H1 (cell line): ENCODE measurements at regions not wholly inside any gene's neighbourhood (a gene's known extent, or its start where the extent isn't known, plus 50 kb on each side); places are given as distances from the start of the nearest gene placed in this dataset.

Experiments
- CTCF ChIA-PET: fragments of 300-600 bp; sonication (Branson Sonifier 250); formaldehyde crosslinking; loops from one replicate; lab custom pipeline; 2021; ENCODE audit not compliant: partially characterized antibody; lab: Charles Lee
- POLR2A ChIA-PET: fragments of 300-600 bp; sonication (Branson Sonifier 250); formaldehyde crosslinking; loops from one replicate; lab custom pipeline; 2021; ENCODE audit warnings: inconsistent platforms; ENCODE audit not compliant: partially characterized antibody; lab: Charles Lee
- DNase-seq, 2 experiments: peaks; one replicate each; pipeline versions ENCODE4 v3.0.0 to v3.0.0-alpha.2; 2010 to 2022; ENCODE audit warnings: low spot score in 2 of 2, low read depth in 1 of 2, mixed read lengths in 1 of 2
- FAIRE-seq: peaks from 2 replicates; lab custom pipeline; 2011; peaks lifted over from hg19 to GRCh38; lab: Jason Lieb, UNC
- H2AFZ ChIP-seq: 2 replicates; pipeline ENCODE4 v1.8.1; 2012; ENCODE audit warnings: low read length, inconsistent platforms
- H2AK5ac ChIP-seq: 2 replicates; pipeline ENCODE4 v1.6.1; 2013; ENCODE audit warnings: low read depth, low read length
- H2BK120ac ChIP-seq: replicated peaks from 2 replicates; pipeline ENCODE3; 2013; ENCODE audit warnings: low read depth, low read length, inconsistent platforms
- H2BK12ac ChIP-seq: 2 replicates; pipeline ENCODE4 v1.6.1; 2013; ENCODE audit warnings: low read depth, low read length
- H2BK15ac ChIP-seq: 2 replicates; pipeline ENCODE4 v1.6.1; 2013; ENCODE audit warnings: low read length
- H2BK20ac ChIP-seq: 2 replicates; pipeline ENCODE4 v1.6.1; 2013; ENCODE audit warnings: low read length
- H2BK5ac ChIP-seq: 2 replicates; pipeline ENCODE4 v1.6.1; 2013; ENCODE audit warnings: low read depth, low read length
- H3K14ac ChIP-seq: 2 replicates; pipeline ENCODE4 v1.6.1; 2013; ENCODE audit warnings: inconsistent platforms; ENCODE audit not compliant: insufficient read length
- H3K18ac ChIP-seq: 2 replicates; pipeline ENCODE4 v1.6.1; 2013; ENCODE audit warnings: low read length; ENCODE audit errors: extremely low read depth
- H3K23ac ChIP-seq: 2 replicates; pipeline ENCODE4 v1.6.1; 2013; ENCODE audit warnings: inconsistent platforms; ENCODE audit not compliant: insufficient read length
- H3K23me2 ChIP-seq: 2 replicates; pipeline ENCODE4 v1.6.1; 2013; ENCODE audit warnings: low read depth, low read length
- H3K27ac ChIP-seq: 2 replicates; pipeline ENCODE4 v1.6.1; 2011; ENCODE audit warnings: low read depth, low read length, inconsistent platforms
- H3K27me3 ChIP-seq, 4 experiments: replicated peaks in 1 of 4; 1 replicate in 1 of 4; 2 replicates in 3 of 4; pipeline versions ENCODE4 v1.6.1 to v1.8.1; 2011 to 2013; ENCODE audit warnings: low read length in 3 of 4, mild to moderate bottlenecking in 3 of 4, inconsistent platforms in 2 of 4, mixed read lengths in 2 of 4, moderate library complexity in 1 of 4; ENCODE audit not compliant: control insufficient read depth in 3 of 4, insufficient read depth in 3 of 4; ENCODE audit errors: extremely low read depth in 1 of 4
- H3K36me3 ChIP-seq, 4 experiments: 2 replicates each; pipeline versions ENCODE4 v1.6.1 to v1.8.1; 2011 to 2013; ENCODE audit warnings: mild to moderate bottlenecking in 4 of 4, low read length in 3 of 4, moderate library complexity in 2 of 4, control low read depth in 1 of 4, inconsistent platforms in 1 of 4; ENCODE audit not compliant: insufficient read depth in 4 of 4, control insufficient read depth in 2 of 4
- H3K4ac ChIP-seq: replicated peaks from 2 replicates; pipeline ENCODE3; 2013; ENCODE audit warnings: low read length, low read depth, mixed read lengths, inconsistent platforms; ENCODE audit not compliant: insufficient read length
- H3K4me1 ChIP-seq, 4 experiments: replicated peaks in 1 of 4; 1 replicate in 1 of 4; 2 replicates in 3 of 4; pipeline versions ENCODE4 v1.6.1 to v1.8.1; 2011 to 2013; ENCODE audit warnings: low read length in 3 of 4, inconsistent platforms in 2 of 4, mixed read lengths in 1 of 4; ENCODE audit not compliant: insufficient read depth in 4 of 4, control insufficient read depth in 3 of 4
- H3K4me2 ChIP-seq, 2 experiments: 2 replicates each; pipeline versions ENCODE4 v1.6.1 to v1.8.1; 2011 to 2013; ENCODE audit warnings: low read depth in 2 of 2, low read length in 2 of 2, control low read depth in 1 of 2, inconsistent platforms in 1 of 2, mild to moderate bottlenecking in 1 of 2; ENCODE audit not compliant: insufficient read depth in 1 of 2
- H3K4me3 ChIP-seq, 4 experiments: fragments of 200-600, 300-600 bp in 1 of 4; sonication (generic), shearing (Covaris generic), sonication (Bioruptor Twin) in 1 of 4; 2 replicates each; pipeline versions ENCODE4 v1.5.1 to v1.8.1; 2011 to 2016; ENCODE audit warnings: low read length in 4 of 4, low read depth in 3 of 4, control low read depth in 2 of 4, inconsistent platforms in 2 of 4, mild to moderate bottlenecking in 2 of 4, mixed read lengths in 1 of 4, moderate library complexity in 1 of 4; ENCODE audit not compliant: insufficient read depth in 2 of 4; ENCODE audit errors: extremely low read depth in 1 of 4
- H3K56ac ChIP-seq: replicated peaks from 2 replicates; pipeline ENCODE3; 2013; ENCODE audit warnings: low read depth, mild to moderate bottlenecking, mixed read lengths, low read length, inconsistent platforms; ENCODE audit not compliant: insufficient read length
- H3K79me1 ChIP-seq: 2 replicates; pipeline ENCODE4 v1.6.1; 2013; ENCODE audit warnings: low read depth, low read length, control low read depth
- H3K79me2 ChIP-seq, 2 experiments: 2 replicates each; pipeline versions ENCODE4 v1.6.1 to v1.8.1; 2012 to 2013; ENCODE audit warnings: low read length in 2 of 2, mild to moderate bottlenecking in 2 of 2, inconsistent platforms in 1 of 2; ENCODE audit not compliant: insufficient read depth in 2 of 2, control insufficient read depth in 1 of 2
- H3K9ac ChIP-seq, 4 experiments: replicated peaks in 1 of 4; 1 replicate in 1 of 4; 2 replicates in 3 of 4; pipeline versions ENCODE4 v1.6.1 to v1.8.1; 2011 to 2013; ENCODE audit warnings: low read depth in 3 of 4, low read length in 3 of 4, control low read depth in 2 of 4, mild to moderate bottlenecking in 2 of 4, moderate library complexity in 2 of 4, inconsistent platforms in 1 of 4; ENCODE audit errors: extremely low read depth in 1 of 4
- H3K9me3 ChIP-seq, 2 experiments: 2 replicates each; pipeline versions ENCODE4 v1.6.1 to v1.8.1; 2012 to 2013; ENCODE audit warnings: mild to moderate bottlenecking in 2 of 2, moderate library complexity in 2 of 2, control low read depth in 1 of 2, inconsistent platforms in 1 of 2, low read depth in 1 of 2, low read length in 1 of 2, mixed read lengths in 1 of 2; ENCODE audit not compliant: insufficient read depth in 2 of 2
- H4K20me1 ChIP-seq, 2 experiments: replicated peaks in 1 of 2; 2 replicates each; pipeline versions ENCODE3 to v1.8.1; 2011 to 2013; ENCODE audit warnings: inconsistent platforms in 2 of 2, low read length in 2 of 2, mild to moderate bottlenecking in 1 of 2; ENCODE audit not compliant: insufficient read depth in 2 of 2, control insufficient read depth in 1 of 2
- H4K5ac ChIP-seq: 2 replicates; pipeline ENCODE4 v1.6.1; 2013; ENCODE audit warnings: low read length, low read depth, mixed read lengths, inconsistent platforms; ENCODE audit not compliant: insufficient read length
- H4K8ac ChIP-seq: 2 replicates; pipeline ENCODE4 v1.8.0; 2013; ENCODE audit warnings: mild to moderate bottlenecking, moderate library complexity, low read length, inconsistent platforms; ENCODE audit not compliant: insufficient read depth; ENCODE audit errors: extremely low read depth
- H4K91ac ChIP-seq: replicated peaks from 2 replicates; pipeline ENCODE3; 2013; ENCODE audit warnings: low read length, mixed read lengths, inconsistent platforms; ENCODE audit not compliant: insufficient read length
- ATF3 ChIP-seq: IDR thresholded peaks from 2 replicates; pipeline ENCODE4 v1.6.1; 2011; ENCODE audit warnings: low read depth, mild to moderate bottlenecking, low read length; ENCODE audit not compliant: insufficient read depth
- CEBPB ChIP-seq: IDR thresholded peaks from 2 replicates; pipeline ENCODE4 v1.6.1; 2012; ENCODE audit warnings: low read depth, low read length
- JUN ChIP-seq: IDR thresholded peaks from 2 replicates; pipeline ENCODE4 v1.6.1; 2011; ENCODE audit warnings: low read depth, mild to moderate bottlenecking, improper control_type of control experiment, low read length
- MAX ChIP-seq: IDR thresholded peaks from 2 replicates; pipeline ENCODE4 v1.6.1; 2012; ENCODE audit warnings: inconsistent platforms
- POLR2A ChIP-seq, 2 experiments: IDR thresholded peaks; 1 replicate in 1 of 2; 2 replicates in 1 of 2; pipeline ENCODE4 v1.6.1; 2011; ENCODE audit warnings: low read depth in 2 of 2, low read length in 2 of 2, mild to moderate bottlenecking in 2 of 2; ENCODE audit errors: control extremely low read depth in 1 of 2
- POLR2AphosphoS5 ChIP-seq: IDR thresholded peaks from 2 replicates; pipeline ENCODE4 v1.6.1; 2011; ENCODE audit warnings: low read depth, low read length
- TCF12 ChIP-seq: IDR thresholded peaks from 2 replicates; pipeline ENCODE4 v1.6.1; 2011; ENCODE audit warnings: low read depth, mild to moderate bottlenecking, low read length
- USF2 ChIP-seq: IDR thresholded peaks from 2 replicates; pipeline ENCODE4 v1.6.1; 2011; ENCODE audit warnings: low read length, improper control_type of control experiment
- WGBS, 2 experiments: shearing (Covaris generic) in 1 of 2; methylation state at CpG; one replicate each; pipeline versions ENCODE4 v1.1.6 to v1.1.7; 2013 to 2015; ENCODE audit warnings: low lambda C conversion rate in 2 of 2, mixed read lengths in 2 of 2, inconsistent platforms in 1 of 2, low coverage in 1 of 2, missing lambda C conversion rate in 1 of 2; ENCODE audit not compliant: insufficient replicate concordance in 2 of 2, insufficient coverage in 1 of 2, insufficient read length in 1 of 2; ENCODE audit errors: extremely low coverage in 1 of 2, missing lambda C conversion rate in 1 of 2; 5-methylcytosine and 5-hydroxymethylcytosine counted together

GRCh38 chr14:44771496-44771895 is 190.3 kb downstream of the KLHL28 start:
- no peaks in the 10 kb centered on the region for H3K27me3 ChIP-seq
- no peaks in the 10 kb centered on the region for H4K20me1 ChIP-seq
- ChIA-PET CTCF (no interaction called here), POLR2A (no interaction called here)
- H3K9me3 ChIP-seq: no peaks in the 10 kb centered on the region
- no peak overlapping the region for H2BK120ac ChIP-seq
- H3K23ac ChIP-seq: no peak overlapping the region
- H4K91ac ChIP-seq: no peak overlapping the region
- DNase-seq (no peak), FAIRE-seq (no peak)
- no peak overlapping the region for H3K18ac ChIP-seq
- H3K4ac ChIP-seq: no peak overlapping the region
- TF ChIP-seq ATF3 (no peak), POLR2A (IDR thresholded peaks at IDR 0.05; ENCODE audit: control extremely low read depth in 1 of 2, low read depth in 2 of 2, low read length in 2 of 2) (no peak), TCF12 (no peak), JUN (no peak), MAX (no peak), USF2 (no peak), POLR2AphosphoS5 (no peak), CEBPB (no peak)
- no peaks in the 10 kb centered on the region for H3K79me1 ChIP-seq
- no peak overlapping the region for H2BK15ac ChIP-seq
- no peak overlapping the region for H3K4me2 ChIP-seq
- no peak overlapping the region for H4K8ac ChIP-seq
- H4K5ac ChIP-seq: no peak overlapping the region
- no peak overlapping the region for H3K27ac ChIP-seq
- H3K36me3 ChIP-seq: no peaks in the 10 kb centered on the region
- no peak overlapping the region for H2AK5ac ChIP-seq
- no peaks in the 10 kb centered on the region for H3K23me2 ChIP-seq
- H3K79me2 ChIP-seq: no peaks in the 10 kb centered on the region
- 100% methylated on average over 1 of the region's 1 CpG; no CpG with 5 or more reads in 1 of the 2 experiments for WGBS, 2 experiments
- H2BK12ac ChIP-seq: no peak overlapping the region
- H3K4me1 ChIP-seq: no peaks in the 10 kb centered on the region
- no peak overlapping the region for H2BK20ac ChIP-seq
- H2BK5ac ChIP-seq: no peak overlapping the region
- no peak overlapping the region for H3K14ac ChIP-seq
- H3K4me3 ChIP-seq: no peak overlapping the region
- H3K56ac ChIP-seq: no peak overlapping the region
- no peak overlapping the region for H2AFZ ChIP-seq
- no peak overlapping the region for H3K9ac ChIP-seq
